ENCODE measurements at regions not wholly inside any gene's neighbourhood (a gene's known extent, or its start where the extent isn't known, plus 50 kb on each side); places are given as distances from the start of the nearest gene placed in this dataset.
A peak's percentile ranks its signal among the peaks of the same experiment; 100 is the strongest.

- TF ChIP-seq PATZ1 (CRISPR knock-in tag; IDR thresholded peaks at IDR 0.05; ENCODE audit: borderline replicate concordance) (no peak), SNAI2 (CRISPR knock-in tag; IDR thresholded peaks at IDR 0.05) (no peak), TSHZ2 (CRISPR knock-in tag; IDR thresholded peaks at IDR 0.05) (no peak), ZNF8 (CRISPR knock-in tag; IDR thresholded peaks at IDR 0.05) (no peak), PPARA (CRISPR knock-in tag; IDR thresholded peaks at IDR 0.05; ENCODE audit: borderline replicate concordance) (no peak), ESRRG (CRISPR knock-in tag; IDR thresholded peaks at IDR 0.05) (no peak), BACH2 (CRISPR knock-in tag; IDR thresholded peaks at IDR 0.05; ENCODE audit: borderline replicate concordance) (no peak), ZFP3 (CRISPR knock-in tag; IDR thresholded peaks at IDR 0.05) (no peak)
- no peak for ATAC-seq
Observed at GRCh38 chr1:232522189-232522588, 107.7 kb downstream of the SIPA1L2 start.

- peak; percentile 51; the same call in 2 of the 3 replicates for ATAC-seq
- no peak for TF ChIP-seq ZC3H10 (CRISPR knock-in tag; IDR thresholded peaks at IDR 0.05)
Observed at GRCh38 chr1:232521660-232522059, 108.3 kb downstream of the SIPA1L2 start.

- no peak for ATAC-seq
- TF ChIP-seq ISL1 (CRISPR knock-in tag; IDR thresholded peaks at IDR 0.05) = no peak
- TF ChIP-seq TCF4 (CRISPR knock-in tag; IDR thresholded peaks at IDR 0.05; ENCODE audit: borderline replicate concordance) = no peak
- no peak for TF ChIP-seq RARB (CRISPR knock-in tag; IDR thresholded peaks at IDR 0.05)
- TF ChIP-seq TOX (CRISPR knock-in tag; IDR thresholded peaks at IDR 0.05; ENCODE audit: borderline replicate concordance) = no peak
- no peak for TF ChIP-seq ESRRG (CRISPR knock-in tag; IDR thresholded peaks at IDR 0.05)
- TF ChIP-seq ZNF565 (CRISPR knock-in tag; conservative IDR thresholded peaks at IDR 0.05; ENCODE audit: low read depth) = no peak
- TF ChIP-seq ZFP30 (CRISPR knock-in tag; IDR thresholded peaks at IDR 0.05) = no peak
- no peak for TF ChIP-seq ZNF8 (CRISPR knock-in tag; IDR thresholded peaks at IDR 0.05)
- no peak for TF ChIP-seq SNAI2 (CRISPR knock-in tag; IDR thresholded peaks at IDR 0.05)
- TF ChIP-seq PATZ1 (CRISPR knock-in tag; IDR thresholded peaks at IDR 0.05; ENCODE audit: borderline replicate concordance) = no peak
- no peak for TF ChIP-seq CSDC2 (CRISPR knock-in tag; IDR thresholded peaks at IDR 0.05)
- TF ChIP-seq CREB5 (CRISPR knock-in tag; IDR thresholded peaks at IDR 0.05; ENCODE audit: low read depth) = no peak
- TF ChIP-seq PPARA (CRISPR knock-in tag; IDR thresholded peaks at IDR 0.05; ENCODE audit: borderline replicate concordance) = no peak
- no peak for TF ChIP-seq BACH2 (CRISPR knock-in tag; IDR thresholded peaks at IDR 0.05; ENCODE audit: borderline replicate concordance)
- TF ChIP-seq ZNF70 (CRISPR knock-in tag; IDR thresholded peaks at IDR 0.05) = no peak
- TF ChIP-seq OSR1 (CRISPR knock-in tag; IDR thresholded peaks at IDR 0.05) = no peak
Observed at GRCh38 chr1:232519186-232519585, 110.7 kb downstream of the SIPA1L2 start.

- no peak for ATAC-seq
- TF ChIP-seq TSHZ2 (CRISPR knock-in tag; IDR thresholded peaks at IDR 0.05) (no peak), CSDC2 (CRISPR knock-in tag; IDR thresholded peaks at IDR 0.05) (no peak), ZNF8 (CRISPR knock-in tag; IDR thresholded peaks at IDR 0.05) (no peak), ZC3H10 (CRISPR knock-in tag; IDR thresholded peaks at IDR 0.05) (no peak), ZFP30 (CRISPR knock-in tag; IDR thresholded peaks at IDR 0.05) (no peak), PATZ1 (CRISPR knock-in tag; IDR thresholded peaks at IDR 0.05; ENCODE audit: borderline replicate concordance) (no peak), POU6F1 (CRISPR knock-in tag; IDR thresholded peaks at IDR 0.05; ENCODE audit: borderline replicate concordance, low read depth) (no peak)
Observed at GRCh38 chr1:232518349-232518748, 111.6 kb downstream of the SIPA1L2 start.
